Activated naive CD8-positive, alpha-beta T cell treated with anti-CD3 and anti-CD28 coated beads, Interleukin-2, amount 50 U/mL, for 24 hours (primary cell): ENCODE measurements at regions not wholly inside any gene's neighbourhood (a gene's known extent, or its start where the extent isn't known, plus 50 kb on each side); places are given as distances from the start of the nearest gene placed in this dataset.

Experiments used
- ATAC-seq: fragments of 150-1000 bp; cut with Tn5 transposase; one replicate; pipeline ENCODE4 v1.10.0; 2021
- DNase-seq: peaks from one replicate; pipeline ENCODE4 v3.0.0; 2021
- H3K27ac Mint-ChIP-seq: one replicate; pipeline ENCODE4 v1.8.0; 2021; ENCODE audit warnings: mild to moderate bottlenecking, mixed read lengths
- H3K27me3 Mint-ChIP-seq: one replicate; pipeline ENCODE4 v1.8.0; 2021; ENCODE audit warnings: mixed read lengths
- H3K36me3 Mint-ChIP-seq: one replicate; pipeline ENCODE4 v1.8.0; 2021; ENCODE audit warnings: low read depth, mixed read lengths
- H3K4me1 Mint-ChIP-seq: one replicate; pipeline ENCODE4 v1.8.0; 2021; ENCODE audit warnings: mixed read lengths
- H3K4me3 Mint-ChIP-seq: one replicate; pipeline ENCODE4 v1.8.0; 2021; ENCODE audit warnings: mild to moderate bottlenecking, moderate library complexity, mixed read lengths
- H3K9me3 Mint-ChIP-seq: one replicate; pipeline ENCODE4 v1.8.0; 2021; ENCODE audit warnings: mixed read lengths

DNA sequence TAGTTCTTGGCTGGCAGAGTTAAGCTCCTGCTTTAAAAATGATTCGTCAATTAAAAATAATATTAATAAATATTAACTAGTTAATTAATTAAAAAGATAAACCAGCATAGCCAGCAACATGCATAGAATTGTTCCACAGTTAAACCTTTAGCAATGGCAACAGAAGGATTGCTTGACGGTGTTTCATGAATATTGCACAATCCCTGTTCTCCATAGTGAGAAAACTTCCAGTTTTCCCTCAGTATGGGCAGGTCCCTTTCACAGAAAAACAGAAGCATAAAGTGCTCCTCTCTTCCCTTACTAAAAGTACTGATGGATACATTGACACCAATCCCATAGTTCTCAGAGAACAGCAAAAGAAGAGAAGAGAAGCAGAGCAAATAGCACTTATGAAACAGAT lies 71.4 kb upstream of the CAST start:
- H3K4me3 Mint-ChIP-seq: no peak overlapping the region
- H3K27ac Mint-ChIP-seq: no peak overlapping the region
- H3K4me1 Mint-ChIP-seq: peaks cover 2% of the 10 kb centered on the region
- peaks cover 13% of the 10 kb centered on the region for H3K27me3 Mint-ChIP-seq
- H3K9me3 Mint-ChIP-seq: no peaks in the 10 kb centered on the region
- DNase-seq: no peak
- ATAC-seq: no peak
- no peaks in the 10 kb centered on the region for H3K36me3 Mint-ChIP-seq

DNA sequence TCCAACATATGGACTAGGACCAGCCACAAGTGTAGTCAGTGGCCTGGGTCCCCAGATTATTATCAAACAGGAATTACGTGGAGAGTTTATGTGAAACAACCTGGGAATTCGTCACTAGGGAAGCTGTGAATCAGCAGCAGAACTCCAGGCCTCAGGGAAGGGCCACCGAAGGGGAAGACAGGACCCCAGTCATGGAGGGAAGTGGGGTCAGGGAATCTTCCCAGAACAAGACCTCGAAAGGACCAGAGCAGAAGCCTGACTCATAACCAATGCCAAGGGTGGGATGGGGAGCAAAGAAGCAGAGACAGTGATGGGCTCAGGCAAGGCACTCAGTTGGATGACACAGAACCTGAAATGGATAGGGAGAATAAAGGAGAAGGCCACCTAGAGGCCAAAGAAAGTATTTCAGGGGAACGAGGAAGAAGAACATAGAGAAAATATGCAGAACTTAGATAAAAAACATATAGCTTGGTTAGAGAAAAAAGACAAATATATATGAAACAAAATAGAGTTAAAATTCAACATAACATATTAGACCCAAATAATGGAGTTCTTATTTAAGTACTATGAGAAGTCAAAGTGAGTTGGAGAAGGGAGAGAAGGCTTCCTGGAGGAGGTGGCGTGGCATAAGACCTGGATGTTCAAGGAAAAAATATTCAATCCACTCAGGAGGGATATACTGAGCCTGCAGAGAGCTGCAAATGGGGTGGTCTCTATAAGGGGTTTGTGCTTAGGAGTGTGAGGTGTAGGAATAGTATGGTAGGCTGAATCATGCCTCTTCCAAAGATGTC lies 66.7 kb upstream of the CAST start:
- Mint-ChIP-seq H3K4me1 (peaks cover 31% of the 10 kb centered on the region), H3K9me3 (peaks cover 5% of the 10 kb centered on the region), H3K27ac (peak overlapping the region; percentile 70), H3K4me3 (no peak overlapping the region), H3K27me3 (peaks cover 10% of the 10 kb centered on the region), H3K36me3 (no peaks in the 10 kb centered on the region)
- ATAC-seq (no peak), DNase-seq (no peak)

DNA sequence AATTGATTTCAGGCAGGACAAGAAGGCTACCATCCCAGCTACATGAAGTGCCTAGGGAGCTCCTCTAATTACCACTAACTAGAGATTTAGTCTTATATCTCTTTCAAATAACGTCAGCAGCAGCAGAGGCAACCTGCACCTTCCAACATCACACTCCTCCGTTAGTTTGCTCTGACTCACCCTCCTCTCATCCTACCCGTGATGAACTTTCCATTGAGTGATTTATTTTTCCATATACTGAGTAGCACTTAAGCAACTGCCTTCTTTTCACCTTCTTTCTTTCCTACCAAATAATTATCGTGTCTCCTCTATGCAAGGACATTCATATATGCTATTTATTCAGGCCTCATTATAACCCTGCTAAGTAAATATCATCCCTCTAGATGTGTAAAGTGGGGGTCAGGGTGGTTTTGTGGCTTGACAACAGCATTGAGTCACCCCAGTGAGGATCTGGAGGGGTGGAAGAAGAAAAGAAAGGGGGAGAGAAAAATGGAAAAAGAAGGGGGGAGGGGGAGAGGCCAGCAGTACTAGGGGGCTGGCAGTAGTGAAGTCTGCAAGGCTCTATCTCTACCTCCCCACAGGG lies 64.6 kb upstream of the CAST start:
- peaks cover 17% of the 10 kb centered on the region for H3K27me3 Mint-ChIP-seq
- peak overlapping the region; percentile 47 for H3K4me3 Mint-ChIP-seq
- peaks cover 32% of the 10 kb centered on the region for H3K4me1 Mint-ChIP-seq
- ATAC-seq: peak; percentile 90
- DNase-seq: no peak
- peaks cover 5% of the 10 kb centered on the region for H3K9me3 Mint-ChIP-seq
- H3K36me3 Mint-ChIP-seq: no peaks in the 10 kb centered on the region
- peak overlapping the region; percentile 88 for H3K27ac Mint-ChIP-seq

DNA sequence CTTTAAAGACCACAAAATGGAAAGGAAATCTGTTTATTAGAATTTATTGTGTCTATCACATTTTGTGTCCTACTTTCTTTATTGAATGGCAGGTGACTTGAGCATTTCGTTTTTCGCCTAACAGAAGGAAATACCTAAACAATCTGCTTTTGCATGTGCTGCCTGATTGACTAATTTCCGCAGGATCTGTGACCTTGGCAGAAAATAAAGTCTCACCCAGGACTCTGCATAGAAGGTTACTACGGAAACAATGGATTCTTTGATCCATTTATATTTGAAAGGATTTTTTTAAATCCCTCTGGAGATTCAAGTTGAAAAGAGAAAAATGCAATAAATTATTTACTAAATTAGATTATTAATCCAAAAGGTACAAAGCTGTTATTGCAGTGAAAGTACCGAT lies 61.0 kb upstream of the CAST start:
- ATAC-seq: no peak
- Mint-ChIP-seq H3K9me3 (peaks cover 5% of the 10 kb centered on the region), H3K36me3 (no peaks in the 10 kb centered on the region)

DNA sequence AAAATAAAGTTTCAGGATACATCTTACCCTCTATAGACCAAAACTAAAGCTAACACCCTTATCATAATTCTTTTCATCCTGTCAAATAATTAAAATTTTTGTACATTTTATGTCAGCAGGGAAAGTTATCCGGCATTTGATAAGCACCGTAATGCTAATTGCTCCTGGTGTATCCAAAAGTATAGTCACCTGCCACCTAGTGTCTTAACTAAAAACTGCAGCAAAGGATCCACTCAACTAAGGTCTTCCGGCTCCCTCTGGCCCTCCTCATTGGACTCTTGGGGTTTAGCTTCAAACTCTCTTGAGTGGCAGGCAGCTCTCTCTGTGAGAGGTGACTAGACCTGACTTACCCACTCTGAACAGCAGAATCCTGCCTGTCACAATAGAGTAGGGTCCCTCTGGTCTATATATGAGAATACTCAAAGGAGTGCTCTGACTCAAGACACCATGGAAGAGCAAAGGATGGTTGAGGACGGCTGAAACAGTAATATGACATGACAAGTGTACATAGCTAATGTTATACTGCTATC lies 60.4 kb upstream of the CAST start:
- H3K4me1 Mint-ChIP-seq: peaks cover 21% of the 10 kb centered on the region
- H3K4me3 Mint-ChIP-seq: no peak overlapping the region
- peaks cover 5% of the 10 kb centered on the region for H3K9me3 Mint-ChIP-seq
- H3K27ac Mint-ChIP-seq: no peak overlapping the region
- H3K27me3 Mint-ChIP-seq: peaks cover 12% of the 10 kb centered on the region
- no peaks in the 10 kb centered on the region for H3K36me3 Mint-ChIP-seq
- peak; percentile 56 for DNase-seq
- ATAC-seq: no peak

More for the DNA sequence above, 61.0 kb upstream of the CAST start:
- Mint-ChIP-seq H3K4me1 (peaks cover 27% of the 10 kb centered on the region), H3K4me3 (no peak overlapping the region), H3K27me3 (peaks cover 12% of the 10 kb centered on the region), H3K27ac (no peak overlapping the region)
- DNase-seq: no peak

DNA sequence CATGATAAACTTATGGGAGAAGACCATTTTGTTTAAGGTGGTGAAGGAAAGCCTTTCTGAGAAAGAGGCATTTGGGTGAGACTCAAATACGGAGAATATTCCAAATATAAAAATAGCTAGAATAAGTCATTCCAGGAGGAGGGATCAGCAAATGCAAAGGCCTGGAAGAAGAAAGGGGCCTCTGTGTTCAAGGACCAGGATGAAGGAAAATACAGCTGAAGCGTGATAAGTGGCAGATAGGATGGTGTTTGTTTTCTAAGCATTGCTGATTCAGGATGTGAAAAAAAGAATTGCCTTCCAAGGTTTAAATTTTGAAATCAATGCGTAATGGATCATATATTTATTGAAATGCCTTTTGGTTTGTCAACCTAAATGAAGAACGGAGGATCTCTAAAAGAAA lies 59.4 kb upstream of the CAST start:
- Mint-ChIP-seq H3K9me3 (peaks cover 5% of the 10 kb centered on the region), H3K36me3 (no peaks in the 10 kb centered on the region), H3K4me1 (peaks cover 12% of the 10 kb centered on the region), H3K27me3 (peaks cover 12% of the 10 kb centered on the region), H3K27ac (no peak overlapping the region), H3K4me3 (no peak overlapping the region)
- no peak for DNase-seq
- ATAC-seq: no peak

DNA sequence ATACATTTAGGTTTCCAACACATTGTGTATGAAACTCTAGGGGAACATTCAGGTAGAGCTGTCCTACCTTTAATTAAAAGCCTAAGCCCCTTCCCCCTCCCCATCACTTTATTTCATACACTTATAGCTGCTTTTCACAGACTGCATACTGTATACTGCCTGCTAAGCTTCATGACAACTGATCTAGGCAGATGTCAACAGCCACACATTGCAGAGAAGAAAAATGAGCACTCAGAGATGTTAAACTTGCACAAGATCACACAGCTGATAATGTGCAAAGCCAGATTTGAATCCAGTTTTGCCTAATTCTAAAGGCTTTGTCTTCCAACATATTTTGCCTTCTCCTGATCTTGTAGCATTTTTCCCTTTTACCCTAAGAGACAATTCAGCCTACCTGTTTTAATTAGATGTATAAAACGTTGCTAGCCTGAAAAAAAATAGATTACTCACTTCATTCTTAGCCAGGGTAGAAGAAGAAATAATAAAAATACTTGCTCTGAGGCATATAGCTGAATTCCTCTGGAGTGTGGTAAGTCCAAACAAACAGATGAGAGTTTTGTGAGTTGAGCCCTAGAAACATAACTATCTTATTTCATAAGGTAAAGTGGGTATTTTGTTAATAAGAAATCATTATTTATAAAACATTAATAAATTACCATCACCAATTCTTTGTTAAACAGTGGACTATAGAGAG lies 56.9 kb upstream of the CAST start:
- Mint-ChIP-seq H3K27ac (no peak overlapping the region), H3K27me3 (peaks cover 19% of the 10 kb centered on the region), H3K36me3 (no peaks in the 10 kb centered on the region), H3K4me1 (peaks cover 1% of the 10 kb centered on the region), H3K9me3 (peaks cover 4% of the 10 kb centered on the region), H3K4me3 (no peak overlapping the region)
- DNase-seq (no peak), ATAC-seq (no peak)

DNA sequence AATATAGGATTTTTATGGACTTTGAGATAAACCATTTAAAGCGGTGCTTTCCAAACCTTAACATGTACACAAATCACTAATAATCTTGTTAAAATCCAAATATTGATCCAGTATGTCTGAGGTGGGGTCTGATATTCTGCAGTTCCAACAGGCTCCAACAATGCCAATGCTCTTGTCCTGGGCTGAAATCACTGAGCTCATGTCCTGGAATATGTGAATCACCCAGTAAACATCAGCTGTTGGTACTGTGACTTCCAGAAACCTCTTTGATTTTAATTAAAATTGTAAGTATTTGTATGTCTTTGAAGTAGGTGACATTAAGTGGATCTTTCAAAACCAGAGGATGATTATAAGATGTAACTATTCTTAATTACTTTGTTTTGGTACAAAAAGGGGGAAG lies 52.8 kb upstream of the CAST start:
- Mint-ChIP-seq H3K9me3 (peaks cover 4% of the 10 kb centered on the region), H3K27me3 (peaks cover 26% of the 10 kb centered on the region), H3K4me1 (peaks cover 4% of the 10 kb centered on the region), H3K36me3 (no peaks in the 10 kb centered on the region), H3K27ac (no peak overlapping the region), H3K4me3 (no peak overlapping the region)
- DNase-seq (no peak), ATAC-seq (no peak)

DNA sequence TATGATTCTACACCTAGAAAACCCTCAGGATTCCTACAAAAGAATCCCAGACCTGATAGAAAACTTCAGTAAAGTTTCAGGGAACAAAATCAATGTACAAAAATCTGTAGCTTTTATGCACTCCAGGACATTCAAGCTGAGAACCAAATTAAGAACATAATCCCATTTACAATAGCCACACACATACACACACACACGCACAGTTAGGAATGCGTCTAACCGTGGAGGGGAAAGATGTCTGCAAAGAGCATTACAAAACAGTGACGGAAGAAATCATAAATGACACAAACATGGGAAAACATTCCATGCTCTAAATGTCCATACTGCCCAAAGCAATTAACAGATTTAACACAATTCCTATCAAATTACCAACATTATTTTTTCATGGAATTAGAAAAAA lies 51.4 kb upstream of the CAST start:
- DNase-seq (no peak), ATAC-seq (no peak)
- Mint-ChIP-seq H3K27me3 (peaks cover 26% of the 10 kb centered on the region), H3K4me1 (peaks cover 5% of the 10 kb centered on the region), H3K4me3 (no peak overlapping the region), H3K9me3 (peaks cover 4% of the 10 kb centered on the region), H3K27ac (no peak overlapping the region), H3K36me3 (no peaks in the 10 kb centered on the region)

DNA sequence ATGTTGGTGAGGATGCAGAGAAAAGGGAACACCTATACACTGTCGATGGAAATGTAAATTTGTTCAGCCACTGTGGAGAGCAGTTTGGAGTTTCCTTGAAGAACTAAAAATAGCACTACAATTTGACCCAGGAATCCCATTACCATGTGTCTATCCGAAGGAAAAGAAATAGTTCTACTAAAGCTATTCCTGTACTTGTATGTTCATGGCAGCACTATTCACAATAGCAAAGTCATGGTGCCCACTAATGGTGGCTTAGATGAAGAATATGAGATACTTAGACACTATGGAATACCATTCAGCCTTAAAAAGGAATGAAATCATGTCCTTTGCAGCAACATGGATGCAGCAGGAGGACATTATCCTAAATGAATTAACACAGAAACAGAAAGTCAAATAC lies 50.2 kb upstream of the CAST start:
- Mint-ChIP-seq H3K36me3 (no peaks in the 10 kb centered on the region), H3K9me3 (peaks cover 4% of the 10 kb centered on the region), H3K4me1 (peaks cover 5% of the 10 kb centered on the region), H3K4me3 (no peak overlapping the region), H3K27me3 (peaks cover 26% of the 10 kb centered on the region), H3K27ac (no peak overlapping the region)
- ATAC-seq: no peak
- no peak for DNase-seq
